Body of pancreas (tissue), 4 donors: ENCODE measurements at regions not wholly inside any gene's neighbourhood (a gene's known extent, or its start where the extent isn't known, plus 50 kb on each side); places are given as distances from the start of the nearest gene placed in this dataset.

ENCODE experiments used
- ATAC-seq: fragments of 150-250 bp; one replicate; pipeline ENCODE4 v1.9.1; 2016
- DNase-seq, 4 donors: peaks; one replicate each; pipeline ENCODE4 v3.0.0-alpha.2; 2019
- H3K27ac ChIP-seq, 4 donors: fragments of 200-600 bp; sonication (generic); 1 replicate in 3 of 4; 2 replicates in 1 of 4; pipeline versions ENCODE4 v1.5.1 to v1.6.1; 2016 to 2019; ENCODE audit warnings: mild to moderate bottlenecking in 1 of 4, mixed read lengths in 1 of 4, moderate library complexity in 1 of 4
- H3K27me3 ChIP-seq, 2 donors: fragments of 200-600 bp; sonication (generic); one replicate each; pipeline ENCODE4 v1.6.0; 2016; ENCODE audit warnings: mild to moderate bottlenecking in 1 of 2
- H3K36me3 ChIP-seq, 2 donors: fragments of 200-600 bp; sonication (generic); replicated peaks in 1 of 2; 2 replicates each; pipeline ENCODE4 v1.5.1; 2016; ENCODE audit warnings: low read depth in 2 of 2; ENCODE audit not compliant: insufficient read depth in 1 of 2
- H3K4me1 ChIP-seq: fragments of 200-600 bp; sonication (generic); one replicate; pipeline ENCODE4 v1.6.0; 2016
- H3K4me3 ChIP-seq, 2 donors: fragments of 200-600 bp; sonication (generic); 1 replicate in 1 of 2; 2 replicates in 1 of 2; pipeline ENCODE4 v1.5.1; 2016 to 2019
- H3K9me3 ChIP-seq, 3 donors: fragments of 200-600 bp; sonication (generic); 1 replicate in 2 of 3; 2 replicates in 1 of 3; pipeline ENCODE4 v1.5.1; 2016
- POLR2A ChIP-seq, 3 donors: fragments of 450-650 bp; IDR thresholded peaks; one replicate each; pipeline ENCODE4 v1.6.1; 2016; ENCODE audit warnings: antibody characterized with exemption in 3 of 3, mild to moderate bottlenecking in 2 of 3
- WGBS, 2 donors: methylation state at CpG; one replicate each; pipeline ENCODE4 v1.1.5; 2017; 5-methylcytosine and 5-hydroxymethylcytosine counted together
- intact Hi-C: fragments of 100-400 bp; cut with DNase I; formaldehyde crosslinking; loops from one replicate; pipeline ENCODE4 v1.15.1; 2023
- TF ChIP-seq, protein P1 (sequence below), 7 experiments: fragments of 450-650 bp in 4 of 7; fragments of 200-600 bp in 3 of 7; sonication (generic) in 3 of 7; IDR thresholded peaks; one replicate each; pipeline ENCODE4 v1.5.1; 2016 to 2019; ENCODE audit warnings: antibody characterized with exemption in 7 of 7

DNA sequence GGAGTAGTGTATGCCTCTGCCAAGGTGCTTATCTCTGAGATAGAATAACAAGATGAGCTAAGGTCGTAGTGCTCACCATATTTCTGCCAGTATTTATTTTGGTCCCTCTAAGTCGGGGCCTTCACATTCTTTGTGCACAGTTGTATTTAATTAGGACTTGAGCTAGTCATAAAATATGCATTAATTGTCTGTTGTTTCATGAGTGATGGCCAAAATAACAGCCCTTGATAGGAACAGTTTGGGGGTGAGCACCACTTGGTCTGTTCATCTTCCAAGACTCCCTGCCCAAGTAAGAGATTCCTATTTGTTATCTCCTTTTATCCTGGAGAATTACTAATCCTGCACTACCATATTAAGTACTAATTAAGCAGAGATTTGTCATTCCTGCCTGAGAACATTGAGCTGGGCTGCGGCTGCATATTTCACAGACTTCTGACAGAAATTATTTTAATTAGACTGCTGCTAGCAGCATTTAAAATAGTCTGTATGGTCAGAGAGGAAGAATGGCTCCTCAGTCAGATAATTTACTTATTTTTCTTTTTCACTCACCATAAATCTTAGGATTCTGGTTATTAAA is 435.1 kb downstream of the MTX2 start:
- H3K9me3 ChIP-seq: no peaks in the 10 kb centered on the region
- WGBS, 2 donors: 20 to 23% methylated on average over 3 of the region's 3 CpGs
- no peaks in the 10 kb centered on the region for H3K27me3 ChIP-seq
- H3K4me1 ChIP-seq: peaks cover 6% of the 10 kb centered on the region
- intact Hi-C loops: no loop called here
- H3K36me3 ChIP-seq: no peaks in the 10 kb centered on the region
- DNase-seq (no peak), ATAC-seq (no peak)
- TF ChIP-seq, protein P1, sequence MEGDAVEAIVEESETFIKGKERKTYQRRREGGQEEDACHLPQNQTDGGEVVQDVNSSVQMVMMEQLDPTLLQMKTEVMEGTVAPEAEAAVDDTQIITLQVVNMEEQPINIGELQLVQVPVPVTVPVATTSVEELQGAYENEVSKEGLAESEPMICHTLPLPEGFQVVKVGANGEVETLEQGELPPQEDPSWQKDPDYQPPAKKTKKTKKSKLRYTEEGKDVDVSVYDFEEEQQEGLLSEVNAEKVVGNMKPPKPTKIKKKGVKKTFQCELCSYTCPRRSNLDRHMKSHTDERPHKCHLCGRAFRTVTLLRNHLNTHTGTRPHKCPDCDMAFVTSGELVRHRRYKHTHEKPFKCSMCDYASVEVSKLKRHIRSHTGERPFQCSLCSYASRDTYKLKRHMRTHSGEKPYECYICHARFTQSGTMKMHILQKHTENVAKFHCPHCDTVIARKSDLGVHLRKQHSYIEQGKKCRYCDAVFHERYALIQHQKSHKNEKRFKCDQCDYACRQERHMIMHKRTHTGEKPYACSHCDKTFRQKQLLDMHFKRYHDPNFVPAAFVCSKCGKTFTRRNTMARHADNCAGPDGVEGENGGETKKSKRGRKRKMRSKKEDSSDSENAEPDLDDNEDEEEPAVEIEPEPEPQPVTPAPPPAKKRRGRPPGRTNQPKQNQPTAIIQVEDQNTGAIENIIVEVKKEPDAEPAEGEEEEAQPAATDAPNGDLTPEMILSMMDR (IDR thresholded peaks at IDR 0.05): no peak
- TF ChIP-seq POLR2A (IDR thresholded peaks at IDR 0.05): no peak
- H3K4me3 ChIP-seq: no peak overlapping the region
- H3K27ac ChIP-seq: no peak overlapping the region

- no peaks in the 10 kb centered on the region for H3K27me3 ChIP-seq
- intact Hi-C loops: no loop called here
- 75 to 79% methylated on average over 18 of the region's 18 CpGs for WGBS, 2 donors
- no peak for TF ChIP-seq POLR2A (IDR thresholded peaks at IDR 0.05)
- TF ChIP-seq, protein P1 (IDR thresholded peaks at IDR 0.05): no peak
- H3K27ac ChIP-seq: no peak overlapping the region
- no peak overlapping the region for H3K4me3 ChIP-seq
- ATAC-seq (no peak), DNase-seq (no peak)
- no peaks in the 10 kb centered on the region for H3K36me3 ChIP-seq
- no peaks in the 10 kb centered on the region for H3K4me1 ChIP-seq
- no peaks in the 10 kb centered on the region for H3K9me3 ChIP-seq
These were observed 440.1 kb downstream of the MTX2 start for GRCh38 chr2:176709149-176709951.

DNA sequence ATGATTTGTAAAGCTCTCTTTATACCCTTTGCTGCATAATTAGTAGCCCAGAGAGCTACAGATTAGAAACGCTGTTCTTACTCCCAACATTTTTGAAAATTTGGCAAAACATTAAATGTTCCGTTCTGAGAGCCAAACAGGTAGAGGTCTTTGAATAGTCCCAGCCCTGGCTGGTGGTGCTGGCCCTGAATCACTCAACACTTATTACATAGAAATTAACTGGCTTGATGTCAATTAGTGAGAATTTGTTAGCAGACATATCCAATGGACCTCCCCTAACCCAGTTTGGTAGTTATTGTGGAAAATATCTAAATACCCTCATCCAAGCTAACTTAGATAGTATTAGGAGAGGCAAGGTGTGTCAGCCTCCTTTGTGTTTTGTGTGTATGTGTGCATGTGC is 440.7 kb downstream of the MTX2 start:
- no peak for ATAC-seq
- H3K4me3 ChIP-seq: no peak overlapping the region
- TF ChIP-seq, protein P1 (IDR thresholded peaks at IDR 0.05): no peak
- no peak for TF ChIP-seq POLR2A (IDR thresholded peaks at IDR 0.05)

GRCh38 chr2:176710657-176711186 is 441.5 kb downstream of the MTX2 start:
- Histone ChIP-seq H3K4me3 (no peak overlapping the region), H3K27ac (no peak overlapping the region), H3K4me1 (no peaks in the 10 kb centered on the region), H3K27me3 (no peaks in the 10 kb centered on the region), H3K9me3 (no peaks in the 10 kb centered on the region), H3K36me3 (no peaks in the 10 kb centered on the region)
- ATAC-seq: no peak
- TF ChIP-seq, protein P1 (IDR thresholded peaks at IDR 0.05): no peak
- TF ChIP-seq POLR2A (IDR thresholded peaks at IDR 0.05): no peak
- DNase-seq: peak in 1 of 4 donors; percentile 16
- intact Hi-C loops: no loop called here
- WGBS, 2 donors: 42 to 43% methylated on average over 7 of the region's 7 CpGs

More for the DNA sequence above, 440.7 kb downstream of the MTX2 start:
- H3K36me3 ChIP-seq: no peaks in the 10 kb centered on the region
- no peak for DNase-seq
- 74 to 77% methylated on average over 2 of the region's 2 CpGs for WGBS, 2 donors
- H3K27ac ChIP-seq: no peak overlapping the region
- H3K27me3 ChIP-seq: no peaks in the 10 kb centered on the region
- H3K9me3 ChIP-seq: no peaks in the 10 kb centered on the region
- H3K4me1 ChIP-seq: no peaks in the 10 kb centered on the region
- intact Hi-C loops: no loop called here
